ACHN (cell line): ENCODE measurements at regions not wholly inside any gene's neighbourhood (a gene's known extent, or its start where the extent isn't known, plus 50 kb on each side); places are given as distances from the start of the nearest gene placed in this dataset.

Experiments used
- DNase-seq: peaks from one replicate; pipeline ENCODE4 v3.0.0-alpha.2; 2015
- in situ Hi-C: cut with HindIII; loops from 2 replicates; pipeline ENCODE4 v1.10.0; 2017; ENCODE audit warnings: low sequenced_read_pairs, low pct_ligation_motif_present, low pct_unique_long_range_greater_than_20kb

DNA sequence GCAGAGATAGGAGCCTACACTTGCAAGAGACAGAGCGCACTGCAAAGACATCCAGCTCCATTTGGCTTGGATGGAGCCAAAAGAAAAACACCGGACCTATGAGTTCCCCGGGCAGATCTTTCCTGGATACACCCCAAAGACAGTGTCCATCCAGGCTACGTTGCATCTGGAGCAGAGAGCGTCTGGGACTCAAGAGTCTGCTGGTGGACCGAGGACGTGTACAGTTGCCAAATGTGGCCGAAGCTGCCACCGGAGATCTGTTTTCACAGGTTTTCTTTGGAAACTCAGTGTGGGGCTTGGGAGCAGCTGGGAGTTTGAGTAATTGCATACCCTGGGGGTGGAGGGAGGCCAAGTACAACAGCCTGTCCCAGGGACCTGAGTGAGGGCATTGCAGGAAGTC is 192.3 kb upstream of the OSR1 start:
- no peak for DNase-seq
- in situ Hi-C loops, result no loop called here

DNA sequence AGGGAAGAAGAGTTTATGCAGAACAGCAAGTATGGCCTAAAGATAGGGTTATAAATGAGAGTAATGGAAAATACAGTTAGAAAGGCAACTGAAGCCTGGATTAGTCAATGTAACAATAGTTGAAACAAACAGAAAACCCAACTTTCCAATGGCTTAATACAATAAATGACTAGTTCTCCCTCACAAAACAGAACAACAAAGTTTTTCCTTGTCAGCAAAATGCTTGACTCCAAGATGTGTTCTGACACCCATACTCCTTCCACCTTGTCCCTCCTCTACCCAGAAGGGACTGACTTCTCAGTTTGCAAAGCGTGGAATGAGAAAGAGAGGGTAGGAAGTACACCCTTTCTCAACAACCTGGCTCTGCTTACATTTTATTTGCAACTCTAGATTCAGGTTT is 191.4 kb upstream of the OSR1 start:
- in situ Hi-C loops, result no loop called here
- DNase-seq, result no peak

DNA sequence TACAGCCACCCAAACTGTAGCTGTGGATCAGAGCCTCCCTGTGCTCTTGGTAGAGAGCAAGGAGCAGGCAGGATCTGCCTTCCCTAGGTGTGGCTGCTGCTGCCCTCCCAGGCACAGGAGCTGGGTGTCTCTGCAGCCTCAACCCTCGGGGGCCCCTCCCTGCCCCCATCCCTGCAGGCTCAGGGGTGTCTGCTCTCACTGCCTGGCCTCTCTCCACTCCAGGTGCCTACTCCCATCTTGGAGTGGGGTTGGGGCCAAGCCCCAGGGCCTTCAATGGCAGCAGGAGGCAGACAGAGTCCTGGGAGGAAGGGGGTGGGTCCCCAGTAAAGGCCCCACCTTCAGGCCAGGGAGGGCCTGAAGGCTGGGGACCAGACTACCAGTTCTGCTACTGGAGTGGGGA is 189.7 kb upstream of the OSR1 start:
- no peak for DNase-seq
- in situ Hi-C loops, result no loop called here

DNA sequence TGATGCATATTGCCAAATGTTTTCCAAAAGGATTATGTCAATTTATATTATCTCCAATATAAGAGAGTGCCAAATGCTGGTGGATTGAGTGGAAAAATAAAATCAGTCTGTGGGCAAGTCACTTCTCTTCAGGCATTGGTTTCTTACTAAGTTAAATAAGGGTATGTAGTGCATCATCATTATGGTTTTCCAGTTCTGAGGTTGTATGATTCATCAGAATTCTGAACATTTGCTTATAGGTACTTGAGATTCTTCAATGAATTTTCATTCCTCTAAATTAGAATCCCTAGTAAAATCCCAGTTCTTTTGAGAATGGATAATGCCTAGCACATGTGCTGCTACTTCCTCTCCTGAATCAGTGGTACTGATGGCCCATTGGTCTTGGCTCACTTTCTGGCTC is 188.9 kb upstream of the OSR1 start:
- no peak for DNase-seq
- in situ Hi-C loops, result no loop called here

DNA sequence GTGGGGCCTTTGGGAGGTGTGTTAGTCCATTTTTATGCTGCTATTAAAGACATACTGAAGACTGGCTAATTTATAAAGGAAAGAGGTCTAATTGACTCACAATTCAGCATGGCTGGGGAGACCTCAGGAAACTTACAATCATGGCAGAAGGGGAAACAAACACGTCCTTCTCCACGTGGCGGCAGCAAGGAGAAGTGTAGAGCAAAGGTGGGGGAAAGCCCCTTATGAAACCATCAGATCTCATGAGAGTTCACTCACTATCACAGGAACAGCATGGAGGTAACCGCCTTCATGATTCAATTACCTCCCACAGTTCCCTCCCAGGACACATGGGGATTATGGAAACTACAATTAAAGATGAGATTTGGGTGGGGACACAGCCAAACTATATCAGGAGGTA is 187.1 kb upstream of the OSR1 start:
- DNase-seq, result no peak

DNA sequence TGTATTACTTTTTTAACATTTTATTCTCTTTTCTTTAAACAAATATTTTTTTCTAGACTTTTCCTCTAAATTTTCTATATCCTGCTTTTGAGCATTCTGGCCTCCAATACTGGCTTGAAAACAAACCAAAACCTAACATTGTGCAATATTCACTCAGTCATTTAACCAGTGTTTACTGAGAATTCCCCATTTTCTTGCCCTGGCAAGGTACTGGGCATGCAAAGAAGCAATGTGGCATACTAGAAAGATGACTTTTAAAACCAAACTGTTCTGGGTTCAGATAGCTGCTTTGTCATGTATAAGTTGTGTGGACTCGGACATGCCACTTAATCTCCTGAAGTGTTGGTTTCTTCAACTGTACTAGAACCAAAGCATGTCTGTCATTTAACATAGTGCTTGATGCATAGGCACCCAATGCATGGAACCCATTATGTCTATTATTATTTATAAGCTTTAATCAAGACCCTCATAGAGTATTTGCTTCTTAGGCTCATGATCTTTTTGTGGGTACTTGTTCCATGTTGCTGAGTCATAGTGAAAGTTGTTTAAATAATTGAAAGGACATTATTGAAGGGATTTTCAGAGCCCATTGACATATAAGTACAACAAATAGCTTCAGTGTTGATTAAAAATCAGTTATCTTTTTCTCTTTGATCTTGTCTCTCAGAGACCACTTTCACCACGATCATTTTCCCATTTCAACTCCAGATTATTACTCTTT is 185.4 kb upstream of the OSR1 start:
- in situ Hi-C loops, result no loop called here

More for the DNA sequence above, 187.1 kb upstream of the OSR1 start:
- in situ Hi-C loops, result no loop called here

DNA sequence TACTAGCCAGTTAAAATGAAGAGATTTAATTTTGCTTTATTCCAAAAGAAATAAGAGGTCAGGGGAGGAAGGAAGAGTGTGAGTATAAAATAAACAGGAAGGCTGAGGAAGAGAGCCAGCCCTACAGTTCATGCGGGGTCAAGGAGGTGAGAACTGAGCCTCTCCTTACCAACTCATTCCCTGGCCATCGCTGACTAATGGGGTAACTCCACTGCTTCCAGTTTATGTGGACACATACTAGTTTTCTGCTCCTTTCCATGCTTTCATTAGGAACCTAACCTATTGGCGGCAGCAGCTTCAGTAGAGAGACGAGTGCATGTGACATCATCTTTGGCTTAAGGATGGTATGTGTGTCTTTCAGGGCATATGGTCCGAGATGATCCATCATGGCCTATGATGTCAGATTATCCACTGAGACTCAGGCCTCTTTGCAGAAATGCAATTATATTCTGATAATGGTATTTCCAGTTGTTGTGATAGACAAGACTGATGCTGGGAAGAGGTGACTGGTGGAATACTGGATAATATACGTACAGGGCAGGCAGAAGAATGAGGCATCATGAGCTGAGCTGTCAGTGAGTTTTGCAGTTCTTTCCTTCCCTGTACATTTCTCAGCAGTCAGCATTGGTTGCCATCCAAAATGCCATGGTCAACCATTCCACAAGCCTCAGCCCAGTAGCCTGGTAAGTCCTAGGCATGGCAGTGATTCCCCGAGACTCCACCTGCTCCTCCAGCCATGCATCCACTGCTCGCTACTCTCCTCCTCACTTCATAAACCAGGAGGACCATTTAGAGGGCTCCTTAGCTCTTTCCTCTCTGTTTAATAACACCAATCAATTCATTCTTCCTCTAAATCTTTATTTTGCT is 184.6 kb upstream of the OSR1 start:
- in situ Hi-C loops, result no loop called here
- no peak for DNase-seq

More for the DNA sequence above, 185.4 kb upstream of the OSR1 start:
- DNase-seq, result no peak

DNA sequence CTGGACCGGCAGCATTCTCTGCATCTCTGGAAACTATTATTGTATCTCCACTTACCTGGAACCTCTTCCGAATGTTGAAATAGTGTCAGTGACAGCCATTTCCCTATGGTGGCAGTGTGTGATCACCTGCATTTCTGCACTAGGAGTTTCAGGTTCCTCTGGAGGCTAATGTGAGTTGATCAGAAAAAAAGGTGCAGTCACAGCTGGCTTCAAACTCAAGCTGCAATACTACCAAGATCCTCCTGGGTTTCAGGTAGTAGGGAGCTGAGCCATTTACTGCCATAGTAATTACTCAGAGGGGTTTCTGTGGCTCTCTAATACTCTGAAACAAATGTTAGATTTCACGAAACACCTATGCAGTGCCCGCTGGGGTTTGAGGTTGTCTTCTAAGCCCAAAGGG is 183.5 kb upstream of the OSR1 start:
- in situ Hi-C loops, result no loop called here
- peak; percentile 33 for DNase-seq

DNA sequence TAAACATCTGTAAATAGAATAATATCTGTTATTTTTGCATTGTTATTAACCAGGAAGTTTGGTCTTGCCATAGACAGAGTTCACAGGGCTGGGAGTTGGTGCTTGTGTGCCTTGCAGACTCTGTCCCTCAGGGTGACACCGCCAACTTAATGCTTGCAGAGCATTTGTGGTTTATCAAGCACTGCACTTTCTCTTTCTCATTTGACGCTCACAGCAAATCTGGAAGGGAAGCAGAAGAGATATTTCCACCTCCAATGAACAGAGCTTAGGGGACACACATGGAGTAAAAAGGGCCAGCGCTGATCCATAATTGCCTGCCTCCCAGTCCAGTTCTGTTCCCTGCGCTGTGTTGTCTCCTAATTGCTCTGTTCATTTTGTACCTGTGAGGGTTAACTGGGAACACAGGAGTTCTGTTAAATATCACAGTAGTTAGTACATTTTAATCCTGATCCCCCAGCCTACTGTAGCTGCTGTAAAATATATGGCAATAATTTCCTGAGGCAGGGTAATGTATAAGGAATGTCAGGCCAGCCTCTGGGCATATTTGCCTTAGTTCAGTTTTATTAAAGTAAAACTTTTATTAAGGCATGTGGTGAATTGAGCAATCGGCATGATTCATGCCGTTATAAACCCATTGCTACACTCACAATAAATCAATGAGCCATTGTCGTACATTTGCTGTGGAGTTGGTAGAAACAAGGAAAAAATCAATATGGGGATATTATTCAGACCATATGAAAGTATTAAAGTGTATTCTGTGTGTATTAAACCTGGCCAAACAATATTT is 182.5 kb upstream of the OSR1 start:
- in situ Hi-C loops, result no loop called here
- peak; percentile 83 for DNase-seq

DNA sequence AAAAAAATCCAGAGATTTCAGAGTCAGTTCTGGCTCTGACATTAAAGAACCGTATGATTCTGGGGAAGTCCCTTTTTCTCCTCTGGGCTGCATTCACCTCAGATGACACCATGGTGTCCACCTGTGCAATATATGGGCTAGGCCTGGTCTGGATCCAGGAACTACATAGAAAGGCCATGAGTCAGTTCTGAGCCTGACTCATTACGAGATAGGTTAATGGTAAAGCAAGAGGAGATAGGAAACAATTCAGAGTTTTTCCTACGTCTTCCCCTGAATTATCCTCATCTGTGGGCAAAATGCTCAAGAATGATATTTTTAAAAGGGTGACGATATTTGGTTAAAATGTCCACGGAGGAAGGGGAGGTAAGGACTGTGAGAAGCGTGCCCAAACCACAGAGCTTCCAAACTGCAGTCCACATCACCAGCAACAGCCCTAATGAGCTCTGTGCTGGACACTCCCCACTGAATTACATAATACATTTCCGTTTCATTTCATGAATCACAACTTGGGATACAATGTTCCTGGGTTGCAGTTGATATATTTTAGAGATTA is 180.1 kb upstream of the OSR1 start:
- DNase-seq, result peak; percentile 96

DNA sequence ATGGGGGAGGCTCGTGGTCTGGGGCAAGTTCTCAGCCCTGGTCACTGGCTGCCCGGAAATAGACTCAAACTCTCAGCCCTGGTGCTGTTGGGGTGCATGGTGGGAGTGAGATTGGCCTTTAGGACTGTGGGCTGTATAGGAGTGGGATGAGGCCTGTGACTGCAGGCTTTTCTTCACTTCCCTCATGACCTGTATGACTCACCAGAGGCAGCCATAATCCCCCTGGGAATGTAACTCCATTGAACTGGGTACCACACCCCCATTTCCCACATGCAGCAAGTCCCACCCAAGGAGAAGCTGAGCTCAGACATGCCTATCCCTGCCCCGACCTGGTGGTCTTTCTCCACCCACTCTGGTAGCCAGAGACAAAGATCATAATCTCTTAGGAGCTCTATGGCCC is 177.7 kb upstream of the OSR1 start:
- in situ Hi-C loops, result no loop called here
- DNase-seq, result no peak

More for the DNA sequence above, 180.1 kb upstream of the OSR1 start:
- in situ Hi-C loops, result no loop called here

DNA sequence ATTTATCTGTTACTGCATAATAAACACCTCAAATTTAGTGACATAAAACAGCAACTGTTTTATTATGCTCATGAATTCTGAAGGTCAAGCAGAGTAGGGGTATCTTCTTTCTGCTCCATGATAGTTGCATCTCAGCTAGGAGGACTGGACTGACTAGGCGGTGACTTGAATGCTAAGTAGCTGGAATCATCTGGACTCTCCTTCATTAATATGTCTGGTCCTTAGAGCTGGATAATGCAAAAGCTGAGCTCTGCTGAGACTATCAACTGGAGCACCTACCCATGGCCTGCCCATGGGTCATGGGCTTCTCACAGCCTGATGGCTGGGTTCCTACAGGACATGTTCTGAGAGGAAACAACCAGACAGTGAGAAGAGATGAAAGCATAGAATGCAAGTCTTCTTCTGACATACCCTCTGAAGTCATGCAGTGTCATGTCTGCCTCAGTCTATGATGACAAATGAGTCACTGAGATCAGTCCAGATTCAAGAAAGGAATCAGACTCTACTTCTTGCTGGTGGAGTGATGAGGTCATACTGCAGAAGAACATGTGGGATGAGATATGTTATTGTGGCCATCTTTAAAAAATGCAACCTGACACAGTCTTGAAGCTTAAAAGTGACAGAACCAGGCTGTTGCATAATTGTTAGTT is 174.2 kb upstream of the OSR1 start:
- in situ Hi-C loops, result no loop called here
- DNase-seq, result no peak

DNA sequence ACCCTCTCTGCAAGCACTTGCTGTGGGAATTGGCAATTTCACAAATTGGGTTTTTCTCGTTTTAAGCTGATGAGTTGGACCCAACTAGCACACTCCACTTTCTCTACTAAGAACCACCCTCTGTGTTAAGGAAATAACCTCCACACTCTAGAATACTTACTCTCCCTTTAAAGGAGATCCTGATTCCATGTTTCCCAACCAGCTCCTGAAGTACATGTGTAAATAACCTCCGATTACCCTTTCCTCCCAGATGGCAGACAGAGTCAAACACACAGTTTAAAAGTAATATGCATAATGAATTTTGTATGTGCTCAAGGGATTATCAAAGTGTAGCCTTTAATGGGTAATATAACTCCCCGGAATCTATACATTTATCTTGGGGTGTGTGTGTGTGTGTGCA is 171.3 kb upstream of the OSR1 start:
- in situ Hi-C loops, result no loop called here
- no peak for DNase-seq

DNA sequence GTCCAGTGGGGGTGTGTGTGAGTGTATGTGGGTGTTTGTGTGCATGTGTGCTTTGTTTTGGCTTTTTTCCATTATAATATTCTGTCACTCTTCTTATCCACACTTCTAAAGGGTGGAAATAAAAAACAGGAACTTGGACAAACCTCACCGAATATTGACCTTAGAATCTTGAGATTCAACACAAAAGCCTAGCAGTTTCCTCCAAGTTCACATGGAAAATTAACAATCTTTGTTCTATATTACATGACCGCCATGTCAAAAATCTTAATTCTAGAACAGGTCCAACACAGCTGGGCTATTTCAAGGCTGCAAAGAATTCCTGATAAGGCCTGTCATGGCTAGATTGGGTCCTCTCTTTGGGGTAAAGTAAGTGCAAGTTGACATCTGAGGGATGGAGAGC is 169.3 kb upstream of the OSR1 start:
- no peak for DNase-seq
- in situ Hi-C loops, result no loop called here

DNA sequence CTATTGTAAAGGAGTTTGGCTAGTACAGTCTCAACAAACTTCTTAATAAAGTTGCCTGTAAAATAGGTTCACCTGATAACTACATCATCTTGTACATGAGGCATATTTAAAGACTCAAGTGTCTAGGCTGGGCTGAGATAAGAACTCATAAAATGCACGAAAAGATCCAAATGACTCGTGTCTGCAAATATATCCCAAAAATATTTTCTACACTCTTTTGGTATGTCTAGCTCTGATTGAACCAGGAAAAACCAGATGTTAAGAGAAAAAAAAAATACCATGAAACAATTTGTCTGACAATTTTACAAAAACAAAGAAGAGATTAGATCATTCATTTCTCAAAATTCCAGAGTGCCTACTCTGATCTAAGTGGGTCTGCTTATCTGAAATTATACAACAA is 166.9 kb upstream of the OSR1 start:
- in situ Hi-C loops, result no loop called here

DNA sequence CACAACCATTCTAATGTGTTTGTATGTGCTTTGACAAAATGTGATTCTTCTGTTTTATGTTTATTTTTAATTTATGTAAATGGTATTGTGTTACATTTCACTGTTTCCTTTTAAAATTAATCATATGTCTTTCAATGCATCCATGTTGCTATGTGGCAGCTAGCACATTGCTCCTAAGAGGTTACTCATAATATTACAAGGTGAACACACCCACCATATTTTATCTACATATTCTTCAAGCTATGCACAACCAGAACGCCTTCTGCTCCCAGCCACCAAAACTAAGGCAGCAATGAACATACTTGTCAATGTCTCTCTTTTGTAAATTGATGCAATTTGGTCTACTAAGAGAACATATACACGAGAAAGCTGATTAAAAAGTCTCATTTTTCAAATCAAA is 160.6 kb upstream of the OSR1 start:
- in situ Hi-C loops, result no loop called here
- DNase-seq, result no peak

More for the DNA sequence above, 166.9 kb upstream of the OSR1 start:
- no peak for DNase-seq

DNA sequence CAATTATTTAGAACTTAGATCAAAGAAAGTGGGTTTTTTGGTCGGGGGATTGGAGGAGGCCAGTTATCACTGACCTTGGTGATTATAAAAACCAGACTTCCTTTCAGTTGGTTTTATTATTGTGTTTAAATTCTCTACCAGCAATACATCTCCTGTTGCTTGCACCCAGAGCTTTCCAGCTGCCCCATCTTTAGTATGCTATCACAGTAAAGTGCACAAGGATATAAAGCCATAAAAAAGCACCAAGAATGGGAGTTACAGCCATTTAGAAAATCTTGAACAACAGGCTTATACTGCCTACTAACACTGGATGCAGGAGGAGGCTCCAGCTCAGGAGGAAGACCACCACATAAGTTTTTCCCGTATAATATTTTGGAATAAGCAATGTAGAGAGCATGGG is 148.7 kb upstream of the OSR1 start:
- in situ Hi-C loops, result no loop called here
- no peak for DNase-seq
